Peyer's patch (tissue), 4 donors: ENCODE measurements at regions not wholly inside any gene's neighbourhood (a gene's known extent, or its start where the extent isn't known, plus 50 kb on each side); places are given as distances from the start of the nearest gene placed in this dataset.

Experiments
- POLR2A ChIP-seq, 2 donors: fragments of 450-650 bp; IDR thresholded peaks; one replicate each; pipeline ENCODE4 v1.5.1; 2017; ENCODE audit warnings: antibody characterized with exemption in 2 of 2, mild to moderate bottlenecking in 2 of 2, moderate library complexity in 2 of 2
- TF ChIP-seq, protein P1 (sequence below), 6 experiments: fragments of 450-650 bp in 4 of 6; fragments of 200-600 bp in 2 of 6; sonication (generic) in 1 of 6; IDR thresholded peaks; one replicate each; pipeline ENCODE4 v1.5.1; 2017 to 2019; ENCODE audit warnings: antibody characterized with exemption in 6 of 6, mild to moderate bottlenecking in 3 of 6, moderate library complexity in 1 of 6

DNA sequence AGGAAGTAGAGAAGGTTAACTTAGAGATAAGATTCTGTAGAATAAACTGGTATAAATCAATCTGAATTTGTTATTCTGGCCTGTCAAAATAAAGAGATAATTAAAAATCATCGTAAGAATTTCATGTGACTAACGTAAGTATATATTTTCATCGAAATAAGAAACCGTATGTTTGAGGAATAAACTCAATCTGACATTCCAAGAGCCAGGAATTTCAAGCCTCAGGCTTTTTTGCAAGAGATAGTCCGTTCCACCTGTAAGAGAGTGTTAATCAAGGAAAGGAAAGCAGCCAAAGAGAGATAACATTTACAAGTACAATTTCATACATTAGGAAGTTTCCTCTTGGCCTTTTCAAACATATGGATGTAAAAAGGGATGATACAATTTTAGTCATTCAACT lies 701.5 kb downstream of the CBLN2 start:
- TF ChIP-seq, protein P1, sequence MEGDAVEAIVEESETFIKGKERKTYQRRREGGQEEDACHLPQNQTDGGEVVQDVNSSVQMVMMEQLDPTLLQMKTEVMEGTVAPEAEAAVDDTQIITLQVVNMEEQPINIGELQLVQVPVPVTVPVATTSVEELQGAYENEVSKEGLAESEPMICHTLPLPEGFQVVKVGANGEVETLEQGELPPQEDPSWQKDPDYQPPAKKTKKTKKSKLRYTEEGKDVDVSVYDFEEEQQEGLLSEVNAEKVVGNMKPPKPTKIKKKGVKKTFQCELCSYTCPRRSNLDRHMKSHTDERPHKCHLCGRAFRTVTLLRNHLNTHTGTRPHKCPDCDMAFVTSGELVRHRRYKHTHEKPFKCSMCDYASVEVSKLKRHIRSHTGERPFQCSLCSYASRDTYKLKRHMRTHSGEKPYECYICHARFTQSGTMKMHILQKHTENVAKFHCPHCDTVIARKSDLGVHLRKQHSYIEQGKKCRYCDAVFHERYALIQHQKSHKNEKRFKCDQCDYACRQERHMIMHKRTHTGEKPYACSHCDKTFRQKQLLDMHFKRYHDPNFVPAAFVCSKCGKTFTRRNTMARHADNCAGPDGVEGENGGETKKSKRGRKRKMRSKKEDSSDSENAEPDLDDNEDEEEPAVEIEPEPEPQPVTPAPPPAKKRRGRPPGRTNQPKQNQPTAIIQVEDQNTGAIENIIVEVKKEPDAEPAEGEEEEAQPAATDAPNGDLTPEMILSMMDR (IDR thresholded peaks at IDR 0.05) = no peak
- TF ChIP-seq POLR2A (IDR thresholded peaks at IDR 0.05) = no peak
